Parathyroid adenoma (tissue), 2 donors: ENCODE measurements at regions not wholly inside any gene's neighbourhood (a gene's known extent, or its start where the extent isn't known, plus 50 kb on each side); places are given as distances from the start of the nearest gene placed in this dataset.

Experiments used
- H2AFZ ChIP-seq: fragments of 300-600 bp; sonication (generic); one replicate; pipeline ENCODE4 v1.7.0; 2017; ENCODE audit warnings: antibody characterized with exemption, mild to moderate bottlenecking
- H3K27ac ChIP-seq: fragments of 300-600 bp; sonication (generic); one replicate; pipeline ENCODE4 v1.7.0; 2017
- H3K27me3 ChIP-seq: fragments of 300-600 bp; sonication (generic); one replicate; pipeline ENCODE4 v1.7.0; 2017; ENCODE audit warnings: low read length; ENCODE audit not compliant: control insufficient read depth, insufficient read depth
- H3K36me3 ChIP-seq: fragments of 300-600 bp; sonication (generic); one replicate; pipeline ENCODE4 v1.7.0; 2017; ENCODE audit warnings: low read length; ENCODE audit not compliant: control insufficient read depth, insufficient read depth
- H3K4me1 ChIP-seq: fragments of 300-600 bp; sonication (generic); one replicate; pipeline ENCODE4 v1.7.0; 2017; ENCODE audit warnings: control low read depth
- H3K4me2 ChIP-seq: fragments of 300-600 bp; sonication (generic); one replicate; pipeline ENCODE4 v1.7.0; 2017; ENCODE audit warnings: low read length
- H3K4me3 ChIP-seq: fragments of 300-600 bp; sonication (generic); one replicate; pipeline ENCODE4 v1.7.0; 2017; ENCODE audit warnings: low read depth, low read length
- H3K79me2 ChIP-seq: fragments of 300-600 bp; sonication (generic); one replicate; pipeline ENCODE4 v1.7.0; 2017; ENCODE audit warnings: control low read depth
- H3K9ac ChIP-seq: fragments of 300-600 bp; sonication (generic); one replicate; pipeline ENCODE4 v1.7.0; 2017; ENCODE audit warnings: mild to moderate bottlenecking
- H3K9me3 ChIP-seq: fragments of 300-600 bp; sonication (generic); one replicate; pipeline ENCODE4 v1.7.0; 2017; ENCODE audit warnings: low read length; ENCODE audit not compliant: control insufficient read depth
- CTCF ChIP-seq: fragments of 300-600 bp; sonication (generic); IDR thresholded peaks from one replicate; pipeline ENCODE4 v1.7.0; 2017; ENCODE audit warnings: antibody characterized with exemption, mild to moderate bottlenecking
- donor health status: primary hyperparathyroidism.

GRCh38 chr15:31584195-31584594 lies 257.6 kb downstream of the KLF13 start:
- Histone ChIP-seq H3K27me3 (no peaks in the 10 kb centered on the region), H2AFZ (no peak overlapping the region), H3K4me1 (no peaks in the 10 kb centered on the region), H3K9ac (no peak overlapping the region), H3K4me2 (no peak overlapping the region), H3K9me3 (no peaks in the 10 kb centered on the region), H3K27ac (no peak overlapping the region), H3K4me3 (no peak overlapping the region), H3K79me2 (no peaks in the 10 kb centered on the region), H3K36me3 (no peaks in the 10 kb centered on the region)
- no peak for TF ChIP-seq CTCF

GRCh38 chr15:31585240-31585639 lies 258.6 kb downstream of the KLF13 start:
- Histone ChIP-seq H3K4me2 (no peak overlapping the region), H3K27me3 (no peaks in the 10 kb centered on the region), H3K9me3 (no peaks in the 10 kb centered on the region), H3K9ac (no peak overlapping the region), H3K79me2 (no peaks in the 10 kb centered on the region), H3K36me3 (no peaks in the 10 kb centered on the region), H3K4me1 (no peaks in the 10 kb centered on the region), H2AFZ (no peak overlapping the region), H3K27ac (no peak overlapping the region), H3K4me3 (no peak overlapping the region)
- no peak for TF ChIP-seq CTCF

GRCh38 chr15:31586841-31587240 lies 260.2 kb downstream of the KLF13 start:
- no peak for TF ChIP-seq CTCF
- H3K36me3 ChIP-seq = no peaks in the 10 kb centered on the region
- no peak overlapping the region for H3K4me3 ChIP-seq
- no peaks in the 10 kb centered on the region for H3K27me3 ChIP-seq
- H3K27ac ChIP-seq = no peak overlapping the region
- H3K9me3 ChIP-seq = no peaks in the 10 kb centered on the region
- H2AFZ ChIP-seq = no peak overlapping the region
- no peaks in the 10 kb centered on the region for H3K4me1 ChIP-seq
- no peak overlapping the region for H3K4me2 ChIP-seq
- no peaks in the 10 kb centered on the region for H3K79me2 ChIP-seq
- no peak overlapping the region for H3K9ac ChIP-seq

- Histone ChIP-seq H3K36me3 (no peaks in the 10 kb centered on the region), H3K79me2 (no peaks in the 10 kb centered on the region), H3K9me3 (no peaks in the 10 kb centered on the region), H3K4me3 (no peak overlapping the region), H3K4me1 (no peaks in the 10 kb centered on the region), H3K4me2 (no peak overlapping the region), H2AFZ (no peak overlapping the region), H3K9ac (no peak overlapping the region), H3K27me3 (no peaks in the 10 kb centered on the region), H3K27ac (no peak overlapping the region)
- TF ChIP-seq CTCF = no peak
Observed at GRCh38 chr15:31587583-31587982, 260.9 kb downstream of the KLF13 start.

- Histone ChIP-seq H2AFZ (no peak overlapping the region), H3K36me3 (no peaks in the 10 kb centered on the region), H3K4me3 (no peak overlapping the region), H3K27me3 (no peaks in the 10 kb centered on the region), H3K9ac (no peak overlapping the region), H3K4me2 (no peak overlapping the region), H3K9me3 (no peaks in the 10 kb centered on the region), H3K79me2 (no peaks in the 10 kb centered on the region), H3K27ac (no peak overlapping the region), H3K4me1 (no peaks in the 10 kb centered on the region)
- no peak for TF ChIP-seq CTCF
Observed at GRCh38 chr15:31590609-31591008, 264.0 kb downstream of the KLF13 start.
